ENCODE measurements at regions not wholly inside any gene's neighbourhood (a gene's known extent, or its start where the extent isn't known, plus 50 kb on each side); places are given as distances from the start of the nearest gene placed in this dataset.
A peak's percentile ranks its signal among the peaks of the same experiment; 100 is the strongest.

DNA sequence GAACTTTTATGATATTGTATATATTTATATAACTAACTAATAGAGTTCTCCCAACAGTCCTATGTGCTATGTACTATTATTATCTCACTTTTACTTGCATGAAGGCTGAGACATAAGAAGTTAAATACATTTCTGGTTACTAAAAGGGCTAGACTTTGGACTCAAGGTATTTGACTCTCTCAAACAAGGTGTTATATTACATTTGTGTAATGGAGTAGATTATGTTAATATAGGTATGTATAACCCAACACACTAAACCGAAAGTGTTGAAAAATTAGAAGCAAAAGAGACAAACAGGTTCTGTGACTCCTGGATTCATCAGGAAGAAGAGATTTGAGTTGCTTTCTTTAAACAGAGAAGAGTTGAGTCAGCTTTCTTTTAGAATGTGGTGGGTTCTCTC lies 733.6 kb upstream of the ZEB2 start:
- Histone ChIP-seq H3K36me3 (ENCODE audit: control insufficient read depth, insufficient read depth, low read length) (no peaks in the 10 kb centered on the region), H3K4me3 (ENCODE audit: low read depth, low read length) (no peak overlapping the region), H3K27me3 (ENCODE audit: control insufficient read depth, insufficient read depth, low read length) (no peaks in the 10 kb centered on the region)
- FAIRE-seq, result no peak
- DNase-seq (ENCODE audit: low read depth), result peak; percentile 12
- TF ChIP-seq CTCF (IDR thresholded peaks at IDR 0.05; ENCODE audit: insufficient read depth, low read length, severe bottlenecking), result no peak

GRCh38 chr2:145245268-145245870 lies 725.5 kb upstream of the ZEB2 start:
- Histone ChIP-seq H3K36me3 (ENCODE audit: control insufficient read depth, insufficient read depth, low read length) (no peaks in the 10 kb centered on the region), H3K27me3 (ENCODE audit: control insufficient read depth, insufficient read depth, low read length) (no peaks in the 10 kb centered on the region), H3K4me3 (ENCODE audit: low read depth, low read length) (no peak overlapping the region)
- DNase-seq (ENCODE audit: low read depth), result no peak
- FAIRE-seq, result no peak
- TF ChIP-seq CTCF (IDR thresholded peaks at IDR 0.05; ENCODE audit: insufficient read depth, low read length, severe bottlenecking), result no peak

GRCh38 chr2:145235312-145235711 lies 715.4 kb upstream of the ZEB2 start:
- FAIRE-seq (no peak), DNase-seq (ENCODE audit: low read depth) (no peak)
- no peak for TF ChIP-seq CTCF (IDR thresholded peaks at IDR 0.05; ENCODE audit: insufficient read depth, low read length, severe bottlenecking)
- Histone ChIP-seq H3K4me3 (ENCODE audit: low read depth, low read length) (no peak overlapping the region), H3K27me3 (ENCODE audit: control insufficient read depth, insufficient read depth, low read length) (no peaks in the 10 kb centered on the region), H3K36me3 (ENCODE audit: control insufficient read depth, insufficient read depth, low read length) (no peaks in the 10 kb centered on the region)

GRCh38 chr2:145230546-145230945 lies 710.6 kb upstream of the ZEB2 start:
- no peaks in the 10 kb centered on the region for H3K27me3 ChIP-seq (ENCODE audit: control insufficient read depth, insufficient read depth, low read length)
- no peaks in the 10 kb centered on the region for H3K36me3 ChIP-seq (ENCODE audit: control insufficient read depth, insufficient read depth, low read length)
- H3K4me3 ChIP-seq (ENCODE audit: low read depth, low read length), result no peak overlapping the region
- no peak for TF ChIP-seq CTCF (IDR thresholded peaks at IDR 0.05; ENCODE audit: insufficient read depth, low read length, severe bottlenecking)
- no peak for DNase-seq (ENCODE audit: low read depth)
- no peak for FAIRE-seq

DNA sequence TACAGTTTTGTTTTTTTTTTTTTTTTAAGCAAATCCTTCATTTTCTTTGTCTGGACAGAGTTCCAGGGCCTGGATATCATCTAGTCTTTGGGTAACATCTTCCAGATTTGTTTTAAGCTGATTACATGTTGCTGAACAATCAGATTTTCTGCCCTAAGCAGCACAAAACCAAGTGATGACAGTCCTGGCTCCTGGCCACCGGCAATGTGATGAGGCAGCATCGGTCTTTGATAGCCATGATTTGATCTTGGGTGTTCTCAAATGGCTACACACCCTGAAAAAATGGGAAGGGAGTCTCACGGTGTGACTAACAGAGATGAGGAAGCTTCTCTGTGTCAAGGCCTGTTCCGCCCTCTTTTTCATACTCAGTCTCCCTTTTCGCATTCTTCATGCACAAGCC lies 708.6 kb upstream of the ZEB2 start:
- Histone ChIP-seq H3K36me3 (ENCODE audit: control insufficient read depth, insufficient read depth, low read length) (no peaks in the 10 kb centered on the region), H3K27me3 (ENCODE audit: control insufficient read depth, insufficient read depth, low read length) (no peaks in the 10 kb centered on the region), H3K4me3 (ENCODE audit: low read depth, low read length) (no peak overlapping the region)
- peak; percentile 2 for DNase-seq (ENCODE audit: low read depth)
- FAIRE-seq, result no peak
- no peak for TF ChIP-seq CTCF (IDR thresholded peaks at IDR 0.05; ENCODE audit: insufficient read depth, low read length, severe bottlenecking)

DNA sequence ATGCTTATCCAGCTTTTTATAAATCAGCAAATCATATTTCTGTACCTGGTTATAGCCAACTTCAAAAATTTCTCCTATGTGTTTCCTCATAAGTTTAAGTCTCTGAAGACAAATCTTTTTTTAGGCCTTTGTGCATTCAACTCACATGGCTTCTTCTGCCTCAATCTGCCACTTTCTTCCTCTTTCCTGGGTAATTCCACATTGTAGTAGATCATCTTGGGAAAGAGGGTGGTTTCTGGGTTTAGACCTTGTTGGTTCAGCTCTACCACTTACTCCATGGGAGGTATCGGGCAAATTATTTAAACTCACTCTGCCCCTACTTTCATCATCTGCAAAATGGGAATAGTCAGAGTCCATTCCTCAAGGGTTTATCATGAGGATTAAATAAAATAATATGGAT lies 707.0 kb upstream of the ZEB2 start:
- no peak for TF ChIP-seq CTCF (IDR thresholded peaks at IDR 0.05; ENCODE audit: insufficient read depth, low read length, severe bottlenecking)
- FAIRE-seq (no peak), DNase-seq (ENCODE audit: low read depth) (no peak)
- Histone ChIP-seq H3K4me3 (ENCODE audit: low read depth, low read length) (no peak overlapping the region), H3K36me3 (ENCODE audit: control insufficient read depth, insufficient read depth, low read length) (no peaks in the 10 kb centered on the region), H3K27me3 (ENCODE audit: control insufficient read depth, insufficient read depth, low read length) (no peaks in the 10 kb centered on the region)

Measured in bronchial epithelial cell (primary cell).